ENCODE measurements at regions not wholly inside any gene's neighbourhood (a gene's known extent, or its start where the extent isn't known, plus 50 kb on each side); places are given as distances from the start of the nearest gene placed in this dataset.

GRCh38 chr4:11640584-11640983 lies 211.9 kb upstream of the HS3ST1 start:
- Histone ChIP-seq H3K27ac (no peak overlapping the region), H3K4me3 (no peak overlapping the region), H3K9me3 (no peaks in the 10 kb centered on the region), H3K27me3 (no peaks in the 10 kb centered on the region), H3K4me1 (no peaks in the 10 kb centered on the region), H3K36me3 (no peaks in the 10 kb centered on the region)
- intact Hi-C loops (cut with DNase I; ENCODE audit: low total_unique reads) = no loop called here
- no peak for DNase-seq
- no peak for TF ChIP-seq POLR2A (IDR thresholded peaks at IDR 0.05)

- no peak overlapping the region for H3K4me3 ChIP-seq
- H3K9me3 ChIP-seq = no peaks in the 10 kb centered on the region
- no peaks in the 10 kb centered on the region for H3K4me1 ChIP-seq
- TF ChIP-seq POLR2A (IDR thresholded peaks at IDR 0.05) = no peak
- TF ChIP-seq CTCF (IDR thresholded peaks at IDR 0.05) = no peak
- no peak overlapping the region for H3K27ac ChIP-seq
- no peaks in the 10 kb centered on the region for H3K27me3 ChIP-seq
- H3K36me3 ChIP-seq = no peaks in the 10 kb centered on the region
- intact Hi-C loops (cut with DNase I; ENCODE audit: low total_unique reads) = no loop called here
- no peak for DNase-seq
Measured at GRCh38 chr4:11636551-11636950, 207.9 kb upstream of the HS3ST1 start.

GRCh38 chr4:11636031-11636430 lies 207.3 kb upstream of the HS3ST1 start:
- intact Hi-C loops (cut with DNase I; ENCODE audit: low total_unique reads) = no loop called here
- Histone ChIP-seq H3K4me1 (no peaks in the 10 kb centered on the region), H3K4me3 (no peak overlapping the region), H3K27me3 (no peaks in the 10 kb centered on the region), H3K36me3 (no peaks in the 10 kb centered on the region), H3K27ac (no peak overlapping the region), H3K9me3 (no peaks in the 10 kb centered on the region)
- DNase-seq = no peak
- TF ChIP-seq CTCF (IDR thresholded peaks at IDR 0.05) = no peak
- TF ChIP-seq POLR2A (IDR thresholded peaks at IDR 0.05) = no peak

GRCh38 chr4:11635342-11635741 lies 206.6 kb upstream of the HS3ST1 start:
- Histone ChIP-seq H3K9me3 (no peaks in the 10 kb centered on the region), H3K27ac (no peak overlapping the region), H3K4me3 (no peak overlapping the region), H3K4me1 (no peaks in the 10 kb centered on the region), H3K27me3 (no peaks in the 10 kb centered on the region), H3K36me3 (no peaks in the 10 kb centered on the region)
- intact Hi-C loops (cut with DNase I; ENCODE audit: low total_unique reads) = no loop called here
- no peak for DNase-seq
- TF ChIP-seq POLR2A (IDR thresholded peaks at IDR 0.05) (no peak), CTCF (IDR thresholded peaks at IDR 0.05) (no peak)

GRCh38 chr4:11634283-11634682 lies 205.6 kb upstream of the HS3ST1 start:
- H3K4me3 ChIP-seq = no peak overlapping the region
- intact Hi-C loops (cut with DNase I; ENCODE audit: low total_unique reads) = no loop called here
- TF ChIP-seq POLR2A (IDR thresholded peaks at IDR 0.05) (no peak), CTCF (IDR thresholded peaks at IDR 0.05) (no peak)
- no peaks in the 10 kb centered on the region for H3K36me3 ChIP-seq
- no peaks in the 10 kb centered on the region for H3K9me3 ChIP-seq
- no peak for DNase-seq
- H3K4me1 ChIP-seq = no peaks in the 10 kb centered on the region
- no peaks in the 10 kb centered on the region for H3K27me3 ChIP-seq
- no peak overlapping the region for H3K27ac ChIP-seq

GRCh38 chr4:11633430-11633829 lies 204.7 kb upstream of the HS3ST1 start:
- intact Hi-C loops (cut with DNase I; ENCODE audit: low total_unique reads) = no loop called here
- Histone ChIP-seq H3K4me1 (no peaks in the 10 kb centered on the region), H3K27me3 (no peaks in the 10 kb centered on the region), H3K27ac (no peak overlapping the region), H3K4me3 (no peak overlapping the region), H3K36me3 (no peaks in the 10 kb centered on the region), H3K9me3 (no peaks in the 10 kb centered on the region)
- TF ChIP-seq CTCF (IDR thresholded peaks at IDR 0.05) (no peak), POLR2A (IDR thresholded peaks at IDR 0.05) (no peak)
- DNase-seq = no peak
